Tibial nerve (tissue), 4 donors: ENCODE measurements at regions not wholly inside any gene's neighbourhood (a gene's known extent, or its start where the extent isn't known, plus 50 kb on each side); places are given as distances from the start of the nearest gene placed in this dataset.

ENCODE experiments used
- EP300 ChIP-seq, 2 donors: sonication (generic); formaldehyde crosslinking; IDR thresholded peaks; one replicate each; pipeline ENCODE4 v1.6.1; 2017; ENCODE audit warnings: antibody characterized with exemption in 2 of 2, mild to moderate bottlenecking in 1 of 2
- POLR2A ChIP-seq, 2 donors: fragments of 450-650 bp; IDR thresholded peaks; one replicate each; pipeline ENCODE4 v1.6.1; 2017; ENCODE audit warnings: antibody characterized with exemption in 2 of 2, mild to moderate bottlenecking in 2 of 2, moderate library complexity in 2 of 2
- TF ChIP-seq, protein P1 (sequence below), 5 experiments: fragments of 200-600 bp in 3 of 5; fragments of 450-650 bp in 2 of 5; sonication (generic) in 3 of 5; IDR thresholded peaks; one replicate each; pipeline ENCODE4 v1.5.1; 2016 to 2019; ENCODE audit warnings: antibody characterized with exemption in 5 of 5, mild to moderate bottlenecking in 3 of 5, moderate library complexity in 2 of 5

DNA sequence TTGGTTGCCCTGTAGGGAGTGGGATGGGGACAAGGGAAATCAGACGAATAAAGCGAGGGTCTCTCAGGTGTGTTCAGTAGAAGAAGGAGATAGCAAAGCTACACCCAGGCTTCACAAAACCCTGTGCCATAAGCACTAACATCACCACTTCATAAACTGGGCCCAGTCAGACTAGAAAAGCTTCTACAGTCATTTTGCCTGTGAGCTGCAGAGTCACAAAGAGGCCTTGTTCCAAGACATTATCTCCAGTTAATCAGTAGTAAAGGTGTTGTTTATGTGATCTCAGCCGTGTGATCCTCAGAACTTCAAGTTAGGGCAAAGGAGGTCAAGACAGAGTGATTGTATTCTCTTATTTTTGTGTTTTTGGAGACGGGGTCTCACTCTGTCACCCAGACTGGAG, 148.0 kb downstream of the GALR1 start:
- TF ChIP-seq EP300 (IDR thresholded peaks at IDR 0.05), result no peak
- TF ChIP-seq, protein P1, sequence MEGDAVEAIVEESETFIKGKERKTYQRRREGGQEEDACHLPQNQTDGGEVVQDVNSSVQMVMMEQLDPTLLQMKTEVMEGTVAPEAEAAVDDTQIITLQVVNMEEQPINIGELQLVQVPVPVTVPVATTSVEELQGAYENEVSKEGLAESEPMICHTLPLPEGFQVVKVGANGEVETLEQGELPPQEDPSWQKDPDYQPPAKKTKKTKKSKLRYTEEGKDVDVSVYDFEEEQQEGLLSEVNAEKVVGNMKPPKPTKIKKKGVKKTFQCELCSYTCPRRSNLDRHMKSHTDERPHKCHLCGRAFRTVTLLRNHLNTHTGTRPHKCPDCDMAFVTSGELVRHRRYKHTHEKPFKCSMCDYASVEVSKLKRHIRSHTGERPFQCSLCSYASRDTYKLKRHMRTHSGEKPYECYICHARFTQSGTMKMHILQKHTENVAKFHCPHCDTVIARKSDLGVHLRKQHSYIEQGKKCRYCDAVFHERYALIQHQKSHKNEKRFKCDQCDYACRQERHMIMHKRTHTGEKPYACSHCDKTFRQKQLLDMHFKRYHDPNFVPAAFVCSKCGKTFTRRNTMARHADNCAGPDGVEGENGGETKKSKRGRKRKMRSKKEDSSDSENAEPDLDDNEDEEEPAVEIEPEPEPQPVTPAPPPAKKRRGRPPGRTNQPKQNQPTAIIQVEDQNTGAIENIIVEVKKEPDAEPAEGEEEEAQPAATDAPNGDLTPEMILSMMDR (IDR thresholded peaks at IDR 0.05), result no peak
- no peak for TF ChIP-seq POLR2A (IDR thresholded peaks at IDR 0.05)
